Sigmoid colon (tissue), 4 donors: ENCODE measurements at regions not wholly inside any gene's neighbourhood (a gene's known extent, or its start where the extent isn't known, plus 50 kb on each side); places are given as distances from the start of the nearest gene placed in this dataset.

ENCODE experiments used
- POLR2A ChIP-seq, 2 donors: fragments of 450-650 bp; IDR thresholded peaks; one replicate each; pipeline ENCODE4 v1.6.1; 2016; ENCODE audit warnings: antibody characterized with exemption in 2 of 2, mild to moderate bottlenecking in 2 of 2, moderate library complexity in 2 of 2
- POLR2AphosphoS5 ChIP-seq, 4 donors: sonication (generic); formaldehyde crosslinking; IDR thresholded peaks; one replicate each; pipeline ENCODE4 v1.6.1; 2017; ENCODE audit warnings: antibody characterized with exemption in 4 of 4
- TF ChIP-seq, protein P1 (sequence below), 4 experiments: fragments of 450-650 bp in 3 of 4; fragments of 200-600 bp in 1 of 4; IDR thresholded peaks; one replicate each; pipeline ENCODE4 v1.5.1; 2016 to 2019; ENCODE audit warnings: antibody characterized with exemption in 4 of 4, mild to moderate bottlenecking in 3 of 4, moderate library complexity in 2 of 4

DNA sequence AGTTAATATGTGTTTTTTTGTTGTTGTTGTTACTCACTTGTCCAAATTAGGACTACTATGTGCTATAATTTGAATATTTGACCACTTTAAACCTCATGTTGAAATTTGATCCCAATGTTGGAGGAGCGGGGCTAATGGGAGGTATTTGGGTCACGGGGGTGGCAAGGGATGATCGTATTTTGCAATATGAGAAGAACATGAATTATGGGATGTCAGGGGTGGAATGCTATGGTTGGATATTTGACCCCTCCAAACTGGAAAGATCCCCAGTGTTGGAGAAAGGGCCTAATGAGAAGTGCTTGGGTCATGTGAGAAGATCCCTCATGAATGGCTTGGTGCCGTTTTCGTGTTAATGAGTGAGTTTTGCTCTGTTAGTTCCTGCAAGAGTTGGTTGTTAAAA lies 119.8 kb downstream of the NUDT12 start:
- TF ChIP-seq, protein P1, sequence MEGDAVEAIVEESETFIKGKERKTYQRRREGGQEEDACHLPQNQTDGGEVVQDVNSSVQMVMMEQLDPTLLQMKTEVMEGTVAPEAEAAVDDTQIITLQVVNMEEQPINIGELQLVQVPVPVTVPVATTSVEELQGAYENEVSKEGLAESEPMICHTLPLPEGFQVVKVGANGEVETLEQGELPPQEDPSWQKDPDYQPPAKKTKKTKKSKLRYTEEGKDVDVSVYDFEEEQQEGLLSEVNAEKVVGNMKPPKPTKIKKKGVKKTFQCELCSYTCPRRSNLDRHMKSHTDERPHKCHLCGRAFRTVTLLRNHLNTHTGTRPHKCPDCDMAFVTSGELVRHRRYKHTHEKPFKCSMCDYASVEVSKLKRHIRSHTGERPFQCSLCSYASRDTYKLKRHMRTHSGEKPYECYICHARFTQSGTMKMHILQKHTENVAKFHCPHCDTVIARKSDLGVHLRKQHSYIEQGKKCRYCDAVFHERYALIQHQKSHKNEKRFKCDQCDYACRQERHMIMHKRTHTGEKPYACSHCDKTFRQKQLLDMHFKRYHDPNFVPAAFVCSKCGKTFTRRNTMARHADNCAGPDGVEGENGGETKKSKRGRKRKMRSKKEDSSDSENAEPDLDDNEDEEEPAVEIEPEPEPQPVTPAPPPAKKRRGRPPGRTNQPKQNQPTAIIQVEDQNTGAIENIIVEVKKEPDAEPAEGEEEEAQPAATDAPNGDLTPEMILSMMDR (IDR thresholded peaks at IDR 0.05): no peak
- no peak for TF ChIP-seq POLR2AphosphoS5 (IDR thresholded peaks at IDR 0.05)
- TF ChIP-seq POLR2A (IDR thresholded peaks at IDR 0.05): no peak
